Mucosa of descending colon (tissue), 3 donors: ENCODE measurements at regions not wholly inside any gene's neighbourhood (a gene's known extent, or its start where the extent isn't known, plus 50 kb on each side); places are given as distances from the start of the nearest gene placed in this dataset.
"Not testable (repeated sequence)": the region's sequence is repeated elsewhere in the genome, so short reads cannot be mapped to it uniquely, and the experiment has no call there.

Experiments used
- ATAC-seq: fragments of 200-7000 bp; cut with Tn5 transposase; one replicate; pipeline ENCODE4 v1.9.1; 2020; ENCODE audit warnings: mild to moderate bottlenecking, moderate library complexity
- DNase-seq, 3 donors: peaks; one replicate each; pipeline ENCODE4 v3.0.0-alpha.2; 2020
- H3K36me3 ChIP-seq: fragments of 200-600 bp; one replicate; pipeline ENCODE4 v1.8.0; 2021; ENCODE audit warnings: low read depth, mild to moderate bottlenecking
- H3K4me1 ChIP-seq: fragments of 200-600 bp; one replicate; pipeline ENCODE4 v1.8.0; 2021; ENCODE audit warnings: low read depth, mild to moderate bottlenecking
- H3K4me3 ChIP-seq: fragments of 200-600 bp; one replicate; pipeline ENCODE4 v1.8.0; 2021; ENCODE audit warnings: mild to moderate bottlenecking
- H3K9me3 ChIP-seq: fragments of 200-600 bp; one replicate; pipeline ENCODE4 v1.8.0; 2021; ENCODE audit warnings: mild to moderate bottlenecking
- CTCF ChIP-seq: fragments of 200-600 bp; IDR thresholded peaks from one replicate; pipeline ENCODE4 v1.8.0; 2022; ENCODE audit warnings: antibody characterized with exemption, mild to moderate bottlenecking
- intact Hi-C, 2 donors: fragments of 100-400 bp; cut with DNase I in 1 of 2; cut with micrococcal nuclease in 1 of 2; formaldehyde crosslinking; loops; one replicate each; pipeline versions ENCODE4 v1.11.0 to v1.11.1; 2022; cut with DNase I, micrococcal nuclease
- donor health status: DM: no; HTN: no; CAD: no; lungs with moderate emphysema.
- donor health status: DM: no; HTN: no; CAD: no.
- donor health status: DM: no; HTN: yes; CAD: no.

- ATAC-seq = peak; percentile 81
- peak in 2 of 3 donors; percentile 38 to 42 for DNase-seq
Measured at GRCh38 chr13:79988573-79988972, 352.4 kb downstream of the SPRY2 start.

DNA sequence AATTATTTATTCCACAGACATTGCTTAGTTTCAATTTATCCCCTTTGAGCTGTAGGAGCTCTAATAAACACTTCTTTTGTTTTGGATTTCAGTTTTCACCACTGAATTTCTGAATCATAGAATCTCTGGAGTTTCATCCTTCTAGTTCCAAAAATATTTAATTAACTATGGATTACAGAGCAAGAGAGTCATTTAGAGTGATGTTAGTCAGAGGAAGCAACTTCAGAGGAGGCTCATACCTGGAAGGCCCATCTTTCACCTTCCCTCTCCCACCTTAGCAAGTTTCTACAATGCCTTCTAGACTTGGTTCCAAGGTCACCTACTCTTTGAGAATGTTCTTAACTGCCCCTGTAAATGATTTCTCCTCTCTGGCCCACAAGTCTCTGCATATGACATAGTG is 353.2 kb downstream of the SPRY2 start:
- intact Hi-C loops = loop anchor here in 1 of 2 donors (5.0 kb wide), 1 partner anchor 210 kb away; no protein-coding TSS in a partner anchor
- TF ChIP-seq CTCF = no peak
- Histone ChIP-seq H3K4me1 (no peaks in the 10 kb centered on the region), H3K36me3 (no peaks in the 10 kb centered on the region), H3K4me3 (no peak overlapping the region), H3K9me3 (no peaks in the 10 kb centered on the region)
- DNase-seq (no peak), ATAC-seq (peak; percentile 4)

More at GRCh38 chr13:79988573-79988972, 352.4 kb downstream of the SPRY2 start:
- no peak overlapping the region for H3K4me3 ChIP-seq
- no peaks in the 10 kb centered on the region for H3K4me1 ChIP-seq
- intact Hi-C loops = loop anchor here in 1 of 2 donors (5.0 kb wide), 1 partner anchor 211 kb away; no protein-coding TSS in a partner anchor
- H3K9me3 ChIP-seq = no peaks in the 10 kb centered on the region
- no peaks in the 10 kb centered on the region for H3K36me3 ChIP-seq
- no peak for TF ChIP-seq CTCF

GRCh38 chr13:79987323-79987722 is 353.6 kb downstream of the SPRY2 start:
- H3K36me3 ChIP-seq = no peaks in the 10 kb centered on the region
- no peaks in the 10 kb centered on the region for H3K9me3 ChIP-seq
- H3K4me1 ChIP-seq = no peaks in the 10 kb centered on the region
- no peak for TF ChIP-seq CTCF
- ATAC-seq = peak; percentile 75
- no peak for DNase-seq
- intact Hi-C loops = loop anchor here in 1 of 2 donors (5.0 kb wide), 1 partner anchor 210 kb away; no protein-coding TSS in a partner anchor
- no peak overlapping the region for H3K4me3 ChIP-seq

GRCh38 chr13:79986890-79987289 is 354.0 kb downstream of the SPRY2 start:
- intact Hi-C loops = loop anchor here in 1 of 2 donors (5.0 kb wide), 1 partner anchor 210 kb away; no protein-coding TSS in a partner anchor
- H3K9me3 ChIP-seq = no peaks in the 10 kb centered on the region
- ATAC-seq = no peak
- no peak for TF ChIP-seq CTCF
- no peak overlapping the region for H3K4me3 ChIP-seq
- DNase-seq = no peak
- H3K4me1 ChIP-seq = no peaks in the 10 kb centered on the region
- H3K36me3 ChIP-seq = no peaks in the 10 kb centered on the region

DNA sequence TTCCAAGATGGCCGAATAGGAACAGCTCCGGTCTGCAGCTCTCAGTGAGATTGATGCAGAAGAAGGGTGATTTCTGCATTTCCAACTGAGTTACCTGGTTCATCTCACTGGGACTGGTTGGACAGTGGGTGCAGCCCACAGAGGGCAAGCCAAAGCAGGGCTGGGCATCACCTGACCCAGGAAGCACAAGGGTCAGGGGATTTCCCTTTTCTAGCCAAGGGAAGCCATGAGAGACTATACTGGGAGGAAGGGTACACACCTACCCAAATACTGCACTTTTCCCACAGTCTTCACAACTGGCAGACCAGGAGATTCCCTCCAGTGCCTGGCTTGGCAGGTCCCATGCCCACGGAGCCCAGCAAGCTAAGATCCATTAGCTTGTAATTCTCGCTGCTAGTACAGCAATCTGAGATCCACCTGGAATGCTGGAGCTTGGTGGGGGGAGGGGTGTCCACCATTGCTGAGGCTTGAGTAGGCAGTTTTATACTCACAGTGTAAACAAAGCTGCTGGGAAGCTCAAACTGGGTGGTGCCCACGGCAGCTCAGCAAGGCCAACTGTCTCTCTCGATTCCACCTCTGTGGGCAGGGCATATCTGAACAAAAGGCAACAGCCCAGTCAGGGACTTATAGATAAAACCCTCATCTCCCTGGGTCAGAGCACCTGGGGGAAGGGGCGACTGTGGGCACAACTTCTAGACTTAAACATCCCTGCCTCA is 365.8 kb downstream of the SPRY2 start:
- intact Hi-C loops, H3K4me3 ChIP-seq, H3K4me1 ChIP-seq, H3K36me3 ChIP-seq: not testable (repeated sequence)
- peaks cover 12% of the 10 kb centered on the region for H3K9me3 ChIP-seq
- ATAC-seq = peak; percentile 93
- DNase-seq = peak; percentile 72 to 80 (median 72)

- no peak overlapping the region for H3K4me3 ChIP-seq
- peaks cover 3% of the 10 kb centered on the region for H3K4me1 ChIP-seq
- intact Hi-C loops = no loop called here
- peaks cover 8% of the 10 kb centered on the region for H3K9me3 ChIP-seq
- no peaks in the 10 kb centered on the region for H3K36me3 ChIP-seq
- ATAC-seq (peak; percentile 47), DNase-seq (peak in 1 of 3 donors; percentile 8)
- no peak for TF ChIP-seq CTCF
Measured at GRCh38 chr13:79973533-79973963, 367.4 kb downstream of the SPRY2 start.
